GM23338 (cell line): ENCODE measurements at regions not wholly inside any gene's neighbourhood (a gene's known extent, or its start where the extent isn't known, plus 50 kb on each side); places are given as distances from the start of the nearest gene placed in this dataset.
"Not testable (repeated sequence)": the region's sequence is repeated elsewhere in the genome, so short reads cannot be mapped to it uniquely, and the experiment has no call there.

Experiments used
- CTCF ChIP-seq, 2 experiments: fragments of 200-600 bp in 1 of 2; sonication (generic) in 1 of 2; conservative IDR thresholded peaks; 2 replicates each; pipeline versions ENCODE4 v1.5.1 to v1.6.1; 2016 to 2017; ENCODE audit warnings: antibody characterized with exemption in 2 of 2, low read depth in 2 of 2, mild to moderate bottlenecking in 2 of 2, moderate library complexity in 1 of 2
- POLR2AphosphoS5 ChIP-seq: IDR thresholded peaks from 2 replicates; pipeline ENCODE4 v1.6.1; 2016; ENCODE audit warnings: antibody characterized with exemption, low read depth

GRCh38 chr2:12569510-12569909 lies 147.2 kb upstream of the TRIB2 start:
- not testable (repeated sequence) for TF ChIP-seq CTCF (conservative IDR thresholded peaks at IDR 0.05; ENCODE audit: low read depth in 2 of 2); POLR2AphosphoS5
